ENCODE measurements at regions not wholly inside any gene's neighbourhood (a gene's known extent, or its start where the extent isn't known, plus 50 kb on each side); places are given as distances from the start of the nearest gene placed in this dataset.

GRCh38 chr4:37000281-37000680 is 244.3 kb upstream of the NWD2 start:
- no peak for DNase-seq

GRCh38 chr4:37001688-37002436 is 242.7 kb upstream of the NWD2 start:
- no peak for DNase-seq

GRCh38 chr4:37002625-37003024 is 241.9 kb upstream of the NWD2 start:
- DNase-seq = no peak

DNA sequence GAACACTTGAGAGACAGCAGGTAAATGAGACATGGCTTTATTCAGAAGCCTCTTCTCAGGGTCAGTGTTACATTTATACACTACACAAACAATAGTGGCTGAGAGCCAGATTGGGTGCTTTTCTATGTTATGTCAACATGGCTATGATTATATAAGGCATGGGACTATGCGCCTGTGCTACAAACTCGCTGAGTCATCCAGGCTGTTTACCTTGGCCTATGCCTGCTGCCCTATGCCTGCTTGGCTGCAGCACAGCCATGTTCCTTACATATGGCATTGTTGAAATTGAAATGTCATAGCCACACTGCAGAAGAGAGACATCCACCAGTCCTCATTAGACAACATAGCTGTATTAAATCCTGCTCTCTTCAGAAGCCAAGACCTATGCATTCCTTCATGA is 236.3 kb upstream of the NWD2 start:
- peak; percentile 12 for DNase-seq

DNA sequence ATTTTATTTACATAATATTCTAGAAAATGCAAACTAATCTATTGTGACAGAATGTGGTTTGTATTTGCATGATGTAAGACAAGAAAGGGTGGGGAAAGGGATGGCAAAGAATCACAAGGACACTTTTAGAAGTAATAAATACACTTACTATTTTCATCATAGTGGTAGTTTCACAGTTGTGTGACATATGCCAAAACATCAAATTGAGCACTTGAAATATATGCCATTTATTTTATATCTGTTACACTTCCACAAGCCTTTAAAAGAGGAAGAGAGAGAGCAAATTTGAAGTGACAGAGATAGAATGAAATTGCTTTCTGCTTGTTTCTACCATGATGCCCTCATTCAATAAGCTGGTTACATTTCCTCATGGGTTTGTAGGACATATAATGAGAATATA is 230.0 kb upstream of the NWD2 start:
- no peak for DNase-seq

DNA sequence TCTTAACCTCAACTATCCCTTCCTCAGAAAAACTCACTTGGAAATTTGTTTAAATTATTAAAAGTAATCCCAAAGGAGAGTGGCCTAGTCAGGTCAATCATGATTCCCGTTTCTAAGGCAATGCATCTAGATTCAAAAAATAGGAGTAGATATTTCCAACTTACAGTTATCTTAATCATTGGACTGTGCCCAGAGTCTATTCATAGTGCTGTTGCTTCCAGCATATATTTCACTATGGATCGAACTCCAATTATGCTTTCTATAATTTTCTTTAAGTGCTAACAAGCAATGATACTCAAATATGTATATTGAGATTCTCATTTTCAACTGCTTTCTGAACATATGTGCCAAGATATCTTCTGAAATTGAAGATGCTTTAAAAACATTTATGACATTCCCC is 229.2 kb upstream of the NWD2 start:
- DNase-seq = no peak

- no peak for DNase-seq
These were observed 221.0 kb upstream of the NWD2 start for GRCh38 chr4:37023504-37023903.

- DNase-seq = no peak
These were observed 220.5 kb upstream of the NWD2 start for GRCh38 chr4:37023996-37024395.

- peak; percentile 4 for DNase-seq
These were observed 203.7 kb upstream of the NWD2 start for GRCh38 chr4:37040816-37041215.

DNA sequence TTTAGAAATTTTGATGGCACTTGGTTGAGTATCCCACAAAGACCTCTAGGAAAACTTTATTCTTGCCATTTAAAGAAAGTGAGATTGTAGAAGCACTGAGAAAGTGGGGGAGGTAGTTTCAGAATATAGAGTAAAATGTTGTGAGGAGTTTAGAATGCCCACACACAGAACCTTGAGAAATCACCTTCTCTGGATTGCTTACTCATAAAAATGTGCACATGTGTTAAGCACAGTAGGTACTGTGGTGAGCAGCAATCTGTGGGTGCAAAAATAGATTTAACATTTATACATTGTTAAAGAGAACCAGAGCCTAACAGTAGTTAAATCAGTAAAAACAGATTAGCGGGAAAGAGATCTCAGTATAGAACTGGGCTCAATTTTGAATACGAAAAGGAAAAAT is 201.2 kb upstream of the NWD2 start:
- DNase-seq = no peak

DNA sequence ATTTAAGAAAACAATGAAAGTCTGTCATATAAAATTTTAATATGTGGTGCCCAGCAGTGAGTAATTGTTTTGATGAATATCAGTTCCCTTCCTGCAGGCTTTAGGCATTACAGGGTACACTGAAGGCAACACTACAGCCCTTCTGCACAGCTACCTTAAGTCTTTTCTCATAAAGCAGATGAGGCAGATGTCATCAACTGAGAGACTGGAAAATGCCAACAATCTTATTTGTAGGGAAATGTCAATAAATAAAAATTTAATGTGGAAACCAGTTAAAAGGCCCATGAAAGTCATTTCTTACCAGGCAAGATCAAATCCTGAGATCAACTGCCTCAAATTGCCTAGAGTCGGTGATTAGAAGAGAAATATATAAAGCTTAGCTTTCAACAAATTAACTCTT is 193.4 kb upstream of the NWD2 start:
- DNase-seq = no peak

DNA sequence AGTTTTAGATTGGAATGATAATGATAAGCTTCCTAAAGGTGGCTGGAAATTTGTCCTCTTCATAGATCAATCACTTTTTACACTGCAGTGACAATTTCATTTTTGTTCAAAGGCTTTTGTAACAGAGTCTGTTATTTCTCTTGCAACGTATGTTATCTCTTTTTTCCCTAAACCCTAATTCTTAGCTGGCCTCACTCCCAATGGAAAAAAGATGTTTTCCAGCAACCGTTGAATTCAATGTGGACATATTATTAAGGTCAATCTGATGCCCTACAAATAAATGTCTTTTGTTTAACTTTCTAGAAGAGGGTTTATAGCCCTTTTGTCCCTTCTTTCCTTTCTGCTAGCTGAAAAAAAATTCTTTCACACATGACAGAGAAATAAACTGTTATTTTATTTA is 192.7 kb upstream of the NWD2 start:
- DNase-seq = no peak

DNA sequence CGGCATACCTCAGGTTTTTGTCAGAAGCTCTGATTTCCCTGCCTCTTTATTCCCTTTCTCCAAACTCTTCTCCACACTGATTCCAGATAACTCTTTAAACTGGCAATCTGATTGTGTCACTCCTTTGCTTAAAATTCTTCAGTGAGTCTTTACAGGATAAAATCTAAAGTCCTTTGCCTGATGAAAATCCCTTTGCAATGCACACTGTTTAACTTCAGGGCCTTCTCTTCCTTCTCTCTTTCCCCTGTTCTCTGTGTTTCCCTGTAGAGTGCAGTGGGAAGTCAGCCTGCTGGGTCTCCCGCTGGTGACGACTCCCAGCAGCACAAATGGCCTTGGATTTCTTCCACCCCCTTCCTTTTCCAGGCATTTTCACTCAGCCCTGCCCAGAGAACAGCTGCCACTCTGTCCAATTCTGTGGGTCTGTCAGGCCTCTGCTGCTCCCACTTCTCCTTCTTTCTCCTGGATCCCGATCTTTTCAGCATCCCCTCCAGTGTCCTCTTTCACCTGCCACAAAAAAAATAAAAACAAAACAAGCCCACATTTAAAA is 189.9 kb upstream of the NWD2 start:
- no peak for DNase-seq

- no peak for DNase-seq
These were observed 185.7 kb upstream of the NWD2 start for GRCh38 chr4:37058826-37059225.

DNA sequence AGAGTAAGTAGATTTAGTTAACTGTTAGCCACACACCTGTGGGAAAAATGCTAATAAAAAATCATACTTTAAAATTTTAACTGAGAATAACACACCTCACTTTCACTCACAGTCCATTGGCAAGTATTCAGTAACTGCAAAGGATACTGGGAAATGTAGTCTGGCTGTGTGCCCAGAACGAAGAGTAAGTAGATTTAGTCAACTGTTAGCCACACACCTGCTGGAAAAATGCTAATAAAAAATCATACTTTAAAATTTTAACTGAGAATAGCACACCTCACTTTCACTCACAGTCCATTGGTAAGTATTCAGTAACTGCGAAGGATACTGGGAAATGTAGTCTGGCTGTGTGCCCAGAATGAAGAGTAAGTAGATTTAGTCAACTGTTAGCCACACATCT is 178.4 kb upstream of the NWD2 start:
- DNase-seq = peak; percentile 78

- no peak for DNase-seq
These were observed 176.0 kb upstream of the NWD2 start for GRCh38 chr4:37068580-37068979.

GRCh38 chr4:37070041-37070440 is 174.5 kb upstream of the NWD2 start:
- no peak for DNase-seq

- no peak for DNase-seq
These were observed 173.0 kb upstream of the NWD2 start for GRCh38 chr4:37071576-37071975.

- no peak for DNase-seq
These were observed 171.2 kb upstream of the NWD2 start for GRCh38 chr4:37073226-37073840.

DNA sequence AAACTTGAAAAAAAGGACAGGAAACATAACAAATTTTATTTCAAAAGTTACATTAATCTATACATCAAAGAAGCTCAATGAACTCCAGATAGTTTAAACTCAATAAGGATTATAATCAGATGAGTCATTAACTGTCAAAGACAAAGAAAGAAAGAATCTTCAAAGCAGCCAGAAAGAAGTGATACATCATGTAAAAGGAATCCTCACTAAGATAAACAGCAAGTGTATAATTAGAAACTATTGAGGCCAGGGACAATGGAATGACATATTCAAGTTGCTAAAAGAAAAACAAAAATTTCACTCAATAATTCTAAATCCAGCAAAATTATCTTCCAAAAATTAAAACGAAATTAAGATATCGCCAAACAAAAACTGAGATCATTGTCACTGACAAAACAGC is 161.6 kb upstream of the NWD2 start:
- DNase-seq = no peak

DNA sequence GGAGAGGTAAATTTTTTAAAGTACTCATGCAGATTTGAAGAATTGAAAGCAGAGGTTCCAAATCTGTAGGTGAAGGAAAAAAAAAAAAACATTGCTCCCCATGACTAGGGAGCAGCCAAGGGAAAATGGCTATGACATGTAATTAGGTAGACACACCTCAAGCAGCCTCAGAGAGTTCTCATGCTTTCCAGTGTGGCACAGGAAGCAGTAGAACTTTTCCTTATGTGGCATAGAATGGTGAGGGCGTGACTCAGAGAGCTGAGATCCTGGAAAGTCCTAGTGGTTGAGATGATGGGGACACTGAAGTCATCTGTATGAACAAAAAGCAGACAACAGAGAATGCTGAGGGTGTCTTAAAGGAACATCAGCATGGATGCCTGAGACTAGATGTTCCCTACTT is 148.6 kb upstream of the NWD2 start:
- DNase-seq = no peak

DNA sequence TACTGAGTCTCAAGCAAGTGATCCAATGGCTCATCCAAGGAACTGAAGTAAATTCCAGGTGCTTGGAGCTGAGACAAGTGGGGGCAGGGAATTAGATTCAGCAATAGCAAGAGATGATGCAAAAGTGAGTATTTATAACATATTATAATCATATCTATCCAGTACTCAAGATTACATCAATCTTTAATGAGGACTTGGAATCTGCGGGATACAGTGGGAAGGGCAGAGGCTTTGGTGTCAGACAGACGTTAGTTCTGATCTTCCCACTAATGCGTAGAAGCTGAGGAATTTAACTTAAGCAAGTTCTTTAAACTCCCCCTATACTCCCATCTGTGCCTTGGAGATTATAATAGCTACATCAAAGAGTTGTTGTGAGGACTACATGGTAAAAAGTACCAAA is 143.4 kb upstream of the NWD2 start:
- DNase-seq = no peak

DNA sequence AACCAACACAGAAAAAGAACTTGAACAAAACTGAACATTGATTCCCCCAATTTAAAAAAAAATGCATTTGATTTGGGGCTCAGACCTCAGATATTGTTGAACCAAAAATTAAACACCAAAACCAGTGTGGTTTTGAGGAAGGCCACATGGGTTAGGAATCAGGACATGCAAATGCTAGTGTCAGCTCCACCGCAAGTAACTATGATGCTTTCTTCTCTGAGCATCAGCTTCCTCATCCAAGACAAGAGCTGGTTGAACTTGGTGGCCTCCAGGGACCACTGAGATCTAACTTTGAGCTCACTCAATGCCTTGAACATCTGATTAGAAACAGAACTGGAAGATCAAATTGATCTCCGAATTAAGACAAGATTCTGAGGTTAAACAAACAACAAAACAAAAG is 142.9 kb upstream of the NWD2 start:
- no peak for DNase-seq

GRCh38 chr4:37109756-37110155 is 134.8 kb upstream of the NWD2 start:
- no peak for DNase-seq

GRCh38 chr4:37124800-37125199 is 119.7 kb upstream of the NWD2 start:
- peak; percentile 15 for DNase-seq
